K562 (cell line): ENCODE measurements at regions not wholly inside any gene's neighbourhood (a gene's known extent, or its start where the extent isn't known, plus 50 kb on each side); places are given as distances from the start of the nearest gene placed in this dataset.

Experiments
- ATF1 ChIP-seq, 2 experiments: fragments of 450-650 bp in 1 of 2; IDR thresholded peaks; 2 replicates each; pipeline ENCODE4 v1.6.1; 2016; ENCODE audit warnings: missing compliant biosample characterization in 1 of 2, missing genetic modification characterization in 1 of 2
- CBX8 ChIP-seq: fragments of 200-600 bp; sonication (generic); IDR thresholded peaks from 2 replicates; pipeline ENCODE4 v1.6.1; 2012; ENCODE audit warnings: borderline replicate concordance, mixed run types, low read depth, mild to moderate bottlenecking, moderate library complexity, mixed read lengths, low read length, control low read depth, inconsistent platforms; ENCODE audit not compliant: poor library complexity, severe bottlenecking; ENCODE audit errors: extremely low read depth
- DNMT1 ChIP-seq: fragments of 450-650 bp; IDR thresholded peaks from 2 replicates; pipeline ENCODE4 v1.6.1; 2016; ENCODE audit warnings: antibody characterized with exemption, mild to moderate bottlenecking
- ELF1 ChIP-seq: fragments of 200-800 bp; sonication (Bioruptor generic); IDR thresholded peaks from 2 replicates; pipeline ENCODE4 v1.6.1; 2016; ENCODE audit warnings: missing genetic modification characterization, missing compliant biosample characterization
- HNRNPUL1 ChIP-seq: fragments of 200-400 bp; formaldehyde crosslinking; IDR thresholded peaks from 2 replicates; pipeline ENCODE4 v1.6.1; 2017; ENCODE audit warnings: low read length
- RUNX1 ChIP-seq: sonication (generic); IDR thresholded peaks from 2 replicates; pipeline ENCODE4 v1.6.1; 2016; ENCODE audit warnings: antibody characterized with exemption, low read depth
- SIN3A ChIP-seq, 2 experiments: fragments of 150-350 bp in 1 of 2; IDR thresholded peaks; 2 replicates each; pipeline ENCODE4 v1.6.1; 2011 to 2016; ENCODE audit warnings: borderline replicate concordance in 2 of 2, low read depth in 2 of 2, low read length in 2 of 2, mild to moderate bottlenecking in 2 of 2, moderate library complexity in 2 of 2; ENCODE audit not compliant: control insufficient read depth in 1 of 2
- SMAD1 ChIP-seq: fragments of 150-350 bp; IDR thresholded peaks from 2 replicates; pipeline ENCODE4 v1.6.1; 2014; ENCODE audit warnings: low read length, low read depth; ENCODE audit not compliant: partially characterized antibody
- YY1 ChIP-seq, 3 experiments: IDR thresholded peaks; 2 replicates each; pipeline ENCODE4 v1.6.1; 2011; ENCODE audit warnings: low read length in 2 of 3, mild to moderate bottlenecking in 2 of 3, moderate library complexity in 2 of 3, borderline replicate concordance in 1 of 3, control low read depth in 1 of 3, low read depth in 1 of 3; ENCODE audit not compliant: insufficient read depth in 3 of 3, insufficient replicate concordance in 2 of 3, control insufficient read depth in 1 of 3, insufficient read length in 1 of 3; ENCODE audit errors: extremely low read depth in 1 of 3
- ZNF79 ChIP-seq: fragments of 250-450 bp; sonication (Bioruptor Pico); IDR thresholded peaks from 2 replicates; pipeline ENCODE4 v1.4.0; 2020; ENCODE audit warnings: low read depth, mild to moderate bottlenecking, moderate library complexity
- TF ChIP-seq, protein P1 (sequence below): sonication (generic); formaldehyde crosslinking; IDR thresholded peaks from 2 replicates; pipeline ENCODE4 v1.8.1; 2023; ENCODE audit warnings: mild to moderate bottlenecking, missing genetic modification reagents
- TF ChIP-seq, protein P2 (sequence below): fragments of 250-450 bp; sonication (Bioruptor Pico); IDR thresholded peaks from 2 replicates; pipeline ENCODE4 v1.5.0; 2021
- TF ChIP-seq, protein P3 (sequence below): sonication (generic); formaldehyde crosslinking; IDR thresholded peaks from 2 replicates; pipeline ENCODE4 v1.8.1; 2023; ENCODE audit warnings: missing genetic modification reagents, mild to moderate bottlenecking, borderline replicate concordance
- TF ChIP-seq, protein P4 (sequence below): fragments of 450-650 bp; IDR thresholded peaks from 2 replicates; pipeline ENCODE4 v1.6.1; 2016; ENCODE audit warnings: antibody characterized with exemption

DNA sequence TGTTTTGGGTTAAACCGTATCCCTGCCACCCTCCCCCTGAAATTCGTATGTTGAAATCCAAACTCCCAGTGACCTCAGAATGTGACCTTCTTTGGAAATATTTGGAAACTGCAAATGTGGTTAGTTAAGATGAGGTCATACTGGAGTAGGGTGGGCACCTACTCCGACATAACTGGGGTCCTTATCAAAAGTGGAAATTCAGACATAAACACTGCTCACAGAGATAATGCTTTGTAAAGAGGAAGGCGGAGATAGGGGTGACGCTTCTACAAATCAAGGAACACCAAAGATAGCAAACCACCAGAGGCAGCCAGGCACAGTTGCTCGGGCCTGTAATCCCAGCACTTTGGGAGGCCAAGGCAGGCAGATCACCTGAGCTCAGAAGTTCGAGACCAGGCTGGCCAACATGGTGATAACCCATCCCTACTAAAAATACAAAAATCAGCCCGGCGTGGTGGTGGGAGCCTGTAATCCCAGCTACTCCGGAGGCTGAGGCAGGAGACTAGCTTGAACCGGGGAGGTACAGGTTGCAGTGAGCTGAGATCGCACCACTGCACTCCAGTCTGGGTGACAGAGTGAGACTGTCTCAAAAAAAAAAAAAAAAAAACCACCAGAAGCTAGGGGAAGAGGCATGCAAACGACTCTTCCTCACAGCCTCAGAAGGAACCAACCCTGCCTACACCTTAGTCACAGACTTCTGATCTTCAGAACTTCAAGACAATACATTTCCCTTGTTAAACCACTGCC is 51.1 kb upstream of the CHD2 start (continued):
- TF ChIP-seq CBX8 (no peak), RUNX1 (no peak), YY1 (IDR thresholded peaks at IDR 0.05; ENCODE audit: borderline replicate concordance in 1 of 3, control insufficient read depth in 1 of 3, extremely low read depth in 1 of 3, insufficient read depth in 3 of 3, insufficient read length in 1 of 3, insufficient replicate concordance in 2 of 3, low read depth in 1 of 3, low read length in 2 of 3) (no peak), ZNF79 (CRISPR knock-in tag) (0 out of 2 replicates have a peak, but pooled peaks have one; percentile 9), SMAD1 (no peak), DNMT1 (no peak), ATF1 (CRISPR knock-in tag; IDR thresholded peaks at IDR 0.05) (no peak), ATF1 (tag; IDR thresholded peaks at IDR 0.05) (peak; percentile 77), SIN3A (IDR thresholded peaks at IDR 0.05; ENCODE audit: borderline replicate concordance in 2 of 2, control insufficient read depth in 1 of 2, low read depth in 2 of 2, low read length in 2 of 2) (no peak), ELF1 (tag) (no peak), HNRNPUL1 (no peak)
- TF ChIP-seq, protein P1, sequence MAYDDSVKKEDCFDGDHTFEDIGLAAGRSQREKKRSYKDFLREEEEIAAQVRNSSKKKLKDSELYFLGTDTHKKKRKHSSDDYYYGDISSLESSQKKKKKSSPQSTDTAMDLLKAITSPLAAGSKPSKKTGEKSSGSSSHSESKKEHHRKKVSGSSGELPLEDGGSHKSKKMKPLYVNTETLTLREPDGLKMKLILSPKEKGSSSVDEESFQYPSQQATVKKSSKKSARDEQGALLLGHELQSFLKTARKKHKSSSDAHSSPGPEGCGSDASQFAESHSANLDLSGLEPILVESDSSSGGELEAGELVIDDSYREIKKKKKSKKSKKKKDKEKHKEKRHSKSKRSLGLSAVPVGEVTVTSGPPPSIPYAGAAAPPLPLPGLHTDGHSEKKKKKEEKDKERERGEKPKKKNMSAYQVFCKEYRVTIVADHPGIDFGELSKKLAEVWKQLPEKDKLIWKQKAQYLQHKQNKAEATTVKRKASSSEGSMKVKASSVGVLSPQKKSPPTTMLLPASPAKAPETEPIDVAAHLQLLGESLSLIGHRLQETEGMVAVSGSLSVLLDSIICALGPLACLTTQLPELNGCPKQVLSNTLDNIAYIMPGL (CRISPR knock-in tag) = no peak
- TF ChIP-seq, protein P2, sequence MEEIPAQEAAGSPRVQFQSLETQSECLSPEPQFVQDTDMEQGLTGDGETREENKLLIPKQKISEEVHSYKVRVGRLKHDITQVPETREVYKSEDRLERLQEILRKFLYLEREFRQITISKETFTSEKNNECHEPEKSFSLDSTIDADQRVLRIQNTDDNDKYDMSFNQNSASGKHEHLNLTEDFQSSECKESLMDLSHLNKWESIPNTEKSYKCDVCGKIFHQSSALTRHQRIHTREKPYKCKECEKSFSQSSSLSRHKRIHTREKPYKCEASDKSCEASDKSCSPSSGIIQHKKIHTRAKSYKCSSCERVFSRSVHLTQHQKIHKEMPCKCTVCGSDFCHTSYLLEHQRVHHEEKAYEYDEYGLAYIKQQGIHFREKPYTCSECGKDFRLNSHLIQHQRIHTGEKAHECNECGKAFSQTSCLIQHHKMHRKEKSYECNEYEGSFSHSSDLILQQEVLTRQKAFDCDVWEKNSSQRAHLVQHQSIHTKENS (CRISPR knock-in tag) = no peak
- TF ChIP-seq, protein P3, sequence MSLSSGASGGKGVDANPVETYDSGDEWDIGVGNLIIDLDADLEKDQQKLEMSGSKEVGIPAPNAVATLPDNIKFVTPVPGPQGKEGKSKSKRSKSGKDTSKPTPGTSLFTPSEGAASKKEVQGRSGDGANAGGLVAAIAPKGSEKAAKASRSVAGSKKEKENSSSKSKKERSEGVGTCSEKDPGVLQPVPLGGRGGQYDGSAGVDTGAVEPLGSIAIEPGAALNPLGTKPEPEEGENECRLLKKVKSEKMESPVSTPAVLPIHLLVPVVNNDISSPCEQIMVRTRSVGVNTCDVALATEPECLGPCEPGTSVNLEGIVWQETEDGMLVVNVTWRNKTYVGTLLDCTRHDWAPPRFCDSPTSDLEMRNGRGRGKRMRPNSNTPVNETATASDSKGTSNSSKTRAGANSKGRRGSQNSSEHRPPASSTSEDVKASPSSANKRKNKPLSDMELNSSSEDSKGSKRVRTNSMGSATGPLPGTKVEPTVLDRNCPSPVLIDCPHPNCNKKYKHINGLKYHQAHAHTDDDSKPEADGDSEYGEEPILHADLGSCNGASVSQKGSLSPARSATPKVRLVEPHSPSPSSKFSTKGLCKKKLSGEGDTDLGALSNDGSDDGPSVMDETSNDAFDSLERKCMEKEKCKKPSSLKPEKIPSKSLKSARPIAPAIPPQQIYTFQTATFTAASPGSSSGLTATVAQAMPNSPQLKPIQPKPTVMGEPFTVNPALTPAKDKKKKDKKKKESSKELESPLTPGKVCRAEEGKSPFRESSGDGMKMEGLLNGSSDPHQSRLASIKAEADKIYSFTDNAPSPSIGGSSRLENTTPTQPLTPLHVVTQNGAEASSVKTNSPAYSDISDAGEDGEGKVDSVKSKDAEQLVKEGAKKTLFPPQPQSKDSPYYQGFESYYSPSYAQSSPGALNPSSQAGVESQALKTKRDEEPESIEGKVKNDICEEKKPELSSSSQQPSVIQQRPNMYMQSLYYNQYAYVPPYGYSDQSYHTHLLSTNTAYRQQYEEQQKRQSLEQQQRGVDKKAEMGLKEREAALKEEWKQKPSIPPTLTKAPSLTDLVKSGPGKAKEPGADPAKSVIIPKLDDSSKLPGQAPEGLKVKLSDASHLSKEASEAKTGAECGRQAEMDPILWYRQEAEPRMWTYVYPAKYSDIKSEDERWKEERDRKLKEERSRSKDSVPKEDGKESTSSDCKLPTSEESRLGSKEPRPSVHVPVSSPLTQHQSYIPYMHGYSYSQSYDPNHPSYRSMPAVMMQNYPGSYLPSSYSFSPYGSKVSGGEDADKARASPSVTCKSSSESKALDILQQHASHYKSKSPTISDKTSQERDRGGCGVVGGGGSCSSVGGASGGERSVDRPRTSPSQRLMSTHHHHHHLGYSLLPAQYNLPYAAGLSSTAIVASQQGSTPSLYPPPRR (CRISPR knock-in tag) = no peak
- TF ChIP-seq, protein P4, sequence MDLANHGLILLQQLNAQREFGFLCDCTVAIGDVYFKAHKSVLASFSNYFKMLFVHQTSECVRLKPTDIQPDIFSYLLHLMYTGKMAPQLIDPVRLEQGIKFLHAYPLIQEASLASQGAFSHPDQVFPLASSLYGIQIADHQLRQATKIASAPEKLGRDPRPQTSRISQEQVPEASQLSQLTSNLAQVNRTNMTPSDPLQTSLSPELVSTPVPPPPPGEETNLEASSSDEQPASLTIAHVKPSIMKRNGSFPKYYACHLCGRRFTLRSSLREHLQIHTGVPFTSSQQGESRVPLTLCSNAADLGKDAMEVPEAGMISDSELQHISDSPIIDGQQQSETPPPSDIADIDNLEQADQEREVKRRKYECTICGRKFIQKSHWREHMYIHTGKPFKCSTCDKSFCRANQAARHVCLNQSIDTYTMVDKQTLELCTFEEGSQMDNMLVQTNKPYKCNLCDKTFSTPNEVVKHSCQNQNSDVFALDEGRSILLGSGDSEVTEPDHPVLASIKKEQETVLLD = no peak
